ENCODE measurements at regions not wholly inside any gene's neighbourhood (a gene's known extent, or its start where the extent isn't known, plus 50 kb on each side); places are given as distances from the start of the nearest gene placed in this dataset.

- TF ChIP-seq POLR2A (IDR thresholded peaks at IDR 0.05): no peak
- TF ChIP-seq CTCF (IDR thresholded peaks at IDR 0.05): no peak
Measured at GRCh38 chr11:79661373-79661772, 220.5 kb upstream of the TENM4 start.
